Endodermal cell (in vitro differentiated cells): ENCODE measurements at regions not wholly inside any gene's neighbourhood (a gene's known extent, or its start where the extent isn't known, plus 50 kb on each side); places are given as distances from the start of the nearest gene placed in this dataset.

Experiments used
- DNase-seq: peaks from one replicate; pipeline ENCODE4 v3.0.0-alpha.2; 2017
- H3K27ac ChIP-seq: 2 replicates; pipeline ENCODE4 v1.5.1; 2013; ENCODE audit warnings: mild to moderate bottlenecking, low read depth, low read length, moderate library complexity
- H3K27me3 ChIP-seq: 2 replicates; pipeline ENCODE4 v1.6.1; 2013; ENCODE audit warnings: mild to moderate bottlenecking, low read length, moderate library complexity; ENCODE audit not compliant: insufficient read depth, control insufficient read depth, poor library complexity, severe bottlenecking
- H3K36me3 ChIP-seq: 2 replicates; pipeline ENCODE4 v1.7.0; 2013; ENCODE audit warnings: mild to moderate bottlenecking, low read length, moderate library complexity; ENCODE audit not compliant: control insufficient read depth, insufficient read depth
- H3K4me1 ChIP-seq: one replicate; pipeline ENCODE4 v1.7.0; 2013; ENCODE audit warnings: low read length; ENCODE audit not compliant: control insufficient read depth, insufficient read depth
- H3K4me3 ChIP-seq: 2 replicates; pipeline ENCODE4 v1.5.1; 2013; ENCODE audit warnings: mild to moderate bottlenecking, low read length, moderate library complexity
- H3K9ac ChIP-seq: 2 replicates; pipeline ENCODE4 v1.6.1; 2013; ENCODE audit warnings: mild to moderate bottlenecking, low read length, moderate library complexity; ENCODE audit not compliant: poor library complexity, severe bottlenecking; ENCODE audit errors: extremely low read depth
- H3K9me3 ChIP-seq: 2 replicates; pipeline ENCODE4 v1.6.1; 2013; ENCODE audit warnings: mild to moderate bottlenecking, low read length, moderate library complexity; ENCODE audit not compliant: control insufficient read depth
- H3K27ac Mint-ChIP-seq: 2 replicates; pipeline ENCODE4 v1.8.0; 2020; ENCODE audit warnings: mixed read lengths
- H3K27me3 Mint-ChIP-seq: 2 replicates; pipeline ENCODE4 v1.8.0; 2021; ENCODE audit warnings: mild to moderate bottlenecking, mixed read lengths; ENCODE audit not compliant: insufficient read depth
- H3K36me3 Mint-ChIP-seq: 2 replicates; pipeline ENCODE4 v1.8.0; 2020; ENCODE audit warnings: low read depth, mixed read lengths
- H3K4me1 Mint-ChIP-seq: 2 replicates; pipeline ENCODE4 v1.8.0; 2020; ENCODE audit warnings: mixed read lengths
- H3K4me3 Mint-ChIP-seq: 2 replicates; pipeline ENCODE4 v1.8.0; 2020; ENCODE audit warnings: mild to moderate bottlenecking, moderate library complexity, mixed read lengths
- H3K9me3 Mint-ChIP-seq: 2 replicates; pipeline ENCODE4 v1.8.0; 2020; ENCODE audit warnings: mild to moderate bottlenecking, mixed read lengths
- WGBS, 2 experiments: methylation state at CpG; one replicate each; pipeline versions ENCODE4 v1.1.5 to v1.1.7; 2013; ENCODE audit warnings: missing lambda C conversion rate in 2 of 2, mixed read lengths in 1 of 2; ENCODE audit not compliant: insufficient coverage in 1 of 2, insufficient read length in 1 of 2; 5-methylcytosine and 5-hydroxymethylcytosine counted together
- TF ChIP-seq, protein P1 (sequence below): fragments of 200-600 bp; sonication (generic); conservative IDR thresholded peaks from 2 replicates; pipeline ENCODE4 v1.5.0; 2021; ENCODE audit warnings: antibody characterized with exemption, mild to moderate bottlenecking

DNA sequence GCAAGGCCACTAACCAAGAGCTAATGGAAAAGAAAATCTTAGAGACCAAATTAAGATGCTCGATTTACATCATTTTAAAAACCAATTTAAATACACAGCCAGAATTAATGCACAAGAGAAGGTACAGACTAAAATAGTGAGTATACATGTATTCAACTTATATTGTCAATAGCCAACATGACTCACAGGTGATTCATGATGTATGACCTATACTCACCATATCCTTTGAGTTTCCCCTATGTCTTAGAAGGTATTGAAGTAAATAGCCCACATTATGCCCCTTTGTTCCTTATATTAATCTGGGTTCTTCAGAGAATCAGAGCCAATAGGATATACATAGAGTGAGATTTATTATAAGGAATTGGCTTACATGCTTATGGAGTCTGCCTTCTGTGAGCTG is 97.5 kb upstream of the ANO3 start:
- H3K4me1 Mint-ChIP-seq, result no peaks in the 10 kb centered on the region
- TF ChIP-seq, protein P1, sequence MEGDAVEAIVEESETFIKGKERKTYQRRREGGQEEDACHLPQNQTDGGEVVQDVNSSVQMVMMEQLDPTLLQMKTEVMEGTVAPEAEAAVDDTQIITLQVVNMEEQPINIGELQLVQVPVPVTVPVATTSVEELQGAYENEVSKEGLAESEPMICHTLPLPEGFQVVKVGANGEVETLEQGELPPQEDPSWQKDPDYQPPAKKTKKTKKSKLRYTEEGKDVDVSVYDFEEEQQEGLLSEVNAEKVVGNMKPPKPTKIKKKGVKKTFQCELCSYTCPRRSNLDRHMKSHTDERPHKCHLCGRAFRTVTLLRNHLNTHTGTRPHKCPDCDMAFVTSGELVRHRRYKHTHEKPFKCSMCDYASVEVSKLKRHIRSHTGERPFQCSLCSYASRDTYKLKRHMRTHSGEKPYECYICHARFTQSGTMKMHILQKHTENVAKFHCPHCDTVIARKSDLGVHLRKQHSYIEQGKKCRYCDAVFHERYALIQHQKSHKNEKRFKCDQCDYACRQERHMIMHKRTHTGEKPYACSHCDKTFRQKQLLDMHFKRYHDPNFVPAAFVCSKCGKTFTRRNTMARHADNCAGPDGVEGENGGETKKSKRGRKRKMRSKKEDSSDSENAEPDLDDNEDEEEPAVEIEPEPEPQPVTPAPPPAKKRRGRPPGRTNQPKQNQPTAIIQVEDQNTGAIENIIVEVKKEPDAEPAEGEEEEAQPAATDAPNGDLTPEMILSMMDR, result no peak
- H3K9me3 Mint-ChIP-seq, result no peaks in the 10 kb centered on the region
- no peaks in the 10 kb centered on the region for H3K27me3 Mint-ChIP-seq
- H3K36me3 Mint-ChIP-seq, result no peaks in the 10 kb centered on the region
- WGBS, 2 experiments, result 75% methylated on average over 1 of the region's 1 CpG; no CpG with 5 or more reads in 1 of the 2 experiments
- H3K27ac Mint-ChIP-seq, result no peak overlapping the region
- Histone ChIP-seq H3K9me3 (no peaks in the 10 kb centered on the region), H3K27me3 (no peaks in the 10 kb centered on the region), H3K27ac (no peak overlapping the region), H3K36me3 (no peaks in the 10 kb centered on the region), H3K9ac (no peak overlapping the region), H3K4me1 (no peaks in the 10 kb centered on the region), H3K4me3 (no peak overlapping the region)
- H3K4me3 Mint-ChIP-seq, result no peak overlapping the region
- DNase-seq, result no peak

DNA sequence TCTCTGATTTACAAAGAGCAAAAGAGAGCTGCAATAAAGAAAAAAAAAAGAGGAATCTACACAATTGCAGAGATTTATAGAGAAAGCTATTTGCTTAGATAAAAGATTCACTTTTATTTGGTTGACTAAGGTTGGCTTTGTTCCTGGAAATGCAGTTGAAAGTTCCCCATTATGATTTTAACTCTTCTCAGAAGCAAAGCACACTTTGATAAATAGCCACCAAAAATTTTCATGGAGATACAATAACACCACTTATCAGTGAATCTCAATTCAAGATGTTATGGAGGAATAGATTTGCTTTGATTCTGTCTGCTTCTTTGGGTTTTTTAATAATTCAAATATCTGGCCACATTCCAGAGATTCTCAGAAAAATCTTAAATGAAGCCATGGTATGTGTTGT is 88.5 kb upstream of the ANO3 start:
- TF ChIP-seq, protein P1, result no peak
- DNase-seq, result no peak
- Mint-ChIP-seq H3K9me3 (peaks cover 3% of the 10 kb centered on the region), H3K4me3 (no peak overlapping the region), H3K4me1 (no peaks in the 10 kb centered on the region), H3K27me3 (no peaks in the 10 kb centered on the region), H3K27ac (no peak overlapping the region), H3K36me3 (no peaks in the 10 kb centered on the region)
- Histone ChIP-seq H3K9me3 (no peaks in the 10 kb centered on the region), H3K4me1 (no peaks in the 10 kb centered on the region), H3K4me3 (no peak overlapping the region), H3K9ac (no peak overlapping the region), H3K36me3 (no peaks in the 10 kb centered on the region), H3K27ac (no peak overlapping the region), H3K27me3 (no peaks in the 10 kb centered on the region)

DNA sequence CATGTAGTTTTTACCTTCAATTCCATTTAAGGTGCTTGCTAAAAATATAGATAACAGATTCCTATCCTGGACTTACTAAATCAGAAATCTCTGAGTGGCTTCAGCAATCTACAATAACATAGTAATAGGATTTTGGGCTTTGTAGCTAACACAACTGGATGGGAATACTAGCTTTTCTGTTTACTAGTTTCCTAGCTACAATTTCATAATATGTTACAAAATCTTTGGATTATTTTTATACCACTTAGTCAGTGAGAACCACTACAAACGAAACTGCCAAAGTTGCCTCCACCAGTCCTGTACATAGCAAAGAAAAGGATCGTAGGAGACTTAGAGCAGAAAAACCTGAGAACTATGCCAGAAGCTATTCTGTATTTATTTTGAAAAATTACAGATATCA is 87.7 kb upstream of the ANO3 start:
- Mint-ChIP-seq H3K4me3 (no peak overlapping the region), H3K27ac (no peak overlapping the region), H3K27me3 (no peaks in the 10 kb centered on the region), H3K9me3 (peaks cover 3% of the 10 kb centered on the region), H3K4me1 (no peaks in the 10 kb centered on the region), H3K36me3 (no peaks in the 10 kb centered on the region)
- no peaks in the 10 kb centered on the region for H3K27me3 ChIP-seq
- TF ChIP-seq, protein P1, result no peak
- H3K9me3 ChIP-seq, result no peaks in the 10 kb centered on the region
- no peak overlapping the region for H3K4me3 ChIP-seq
- no peaks in the 10 kb centered on the region for H3K36me3 ChIP-seq
- H3K27ac ChIP-seq, result no peak overlapping the region
- WGBS, 2 experiments, result 78% methylated on average over 2 of the region's 2 CpGs; no CpG with 5 or more reads in 1 of the 2 experiments
- DNase-seq, result no peak
- no peak overlapping the region for H3K9ac ChIP-seq
- H3K4me1 ChIP-seq, result no peaks in the 10 kb centered on the region
